ENCODE measurements at regions not wholly inside any gene's neighbourhood (a gene's known extent, or its start where the extent isn't known, plus 50 kb on each side); places are given as distances from the start of the nearest gene placed in this dataset.

- Histone ChIP-seq H2BK12ac (ENCODE audit: low read length) (no peak overlapping the region), H2BK5ac (ENCODE audit: low read length) (no peak overlapping the region), H3K18ac (ENCODE audit: low read length) (no peak overlapping the region), H3K9ac (ENCODE audit: low read depth, low read length, poor library complexity) (no peak overlapping the region), H3K36me3 (replicated peaks in 1 of 2; ENCODE audit: control insufficient read depth in 2 of 2, insufficient read depth in 2 of 2, low read length in 2 of 2) (no peaks in the 10 kb centered on the region), H4K8ac (ENCODE audit: low read depth, low read length) (no peak overlapping the region), H3K23ac (ENCODE audit: low read depth, low read length, poor library complexity) (no peak overlapping the region), H3K14ac (ENCODE audit: low read length) (no peak overlapping the region), H2AFZ (ENCODE audit: low read length) (no peak overlapping the region), H3K79me1 (ENCODE audit: low read depth, low read length) (no peaks in the 10 kb centered on the region), H3K4me1 (ENCODE audit: control insufficient read depth in 2 of 2, insufficient read depth in 1 of 2, low read depth in 1 of 2, low read length in 2 of 2) (no peaks in the 10 kb centered on the region), H4K91ac (ENCODE audit: low read depth, low read length, poor library complexity) (no peak overlapping the region), H3K9me3 (replicated peaks in 1 of 2; ENCODE audit: control insufficient read depth in 2 of 2, insufficient read depth in 1 of 2, low read depth in 1 of 2, low read length in 2 of 2) (no peaks in the 10 kb centered on the region), H3K27ac (replicated peaks; ENCODE audit: low read length) (no peak overlapping the region), H3K27me3 (ENCODE audit: control insufficient read depth in 3 of 3, insufficient read depth in 3 of 3, low read depth in 1 of 3, low read length in 3 of 3) (no peaks in the 10 kb centered on the region), H3K4me3 (ENCODE audit: low read length in 2 of 2) (no peak overlapping the region), H2BK120ac (ENCODE audit: low read depth, low read length) (no peak overlapping the region), H2BK15ac (ENCODE audit: low read length) (no peak overlapping the region), H2AK5ac (ENCODE audit: low read depth, low read length) (no peak overlapping the region), H3K4me2 (ENCODE audit: insufficient read depth, low read length, poor library complexity, severe bottlenecking) (no peak overlapping the region), H3K4ac (ENCODE audit: low read length) (no peak overlapping the region)
- no CpG with 5 or more reads among the region's 1 CpG for WGBS, 2 donors (ENCODE audit: extremely low coverage in 2 of 2, insufficient read length in 2 of 2, insufficient replicate concordance in 1 of 2)
- DNase-seq (ENCODE audit: low spot score), result no peak
These were observed 69.2 kb upstream of the PALM2AKAP2 start for GRCh38 chr9:109710830-109711229.

- Histone ChIP-seq H2BK12ac (ENCODE audit: low read length) (no peak overlapping the region), H2AFZ (ENCODE audit: low read length) (no peak overlapping the region), H3K4ac (ENCODE audit: low read length) (no peak overlapping the region), H4K91ac (ENCODE audit: low read depth, low read length, poor library complexity) (no peak overlapping the region), H2BK120ac (ENCODE audit: low read depth, low read length) (no peak overlapping the region), H2AK5ac (ENCODE audit: low read depth, low read length) (no peak overlapping the region), H3K36me3 (replicated peaks in 1 of 2; ENCODE audit: control insufficient read depth in 2 of 2, insufficient read depth in 2 of 2, low read length in 2 of 2) (no peaks in the 10 kb centered on the region), H3K27ac (replicated peaks; ENCODE audit: low read length) (no peak overlapping the region), H3K27me3 (ENCODE audit: control insufficient read depth in 3 of 3, insufficient read depth in 3 of 3, low read depth in 1 of 3, low read length in 3 of 3) (no peaks in the 10 kb centered on the region), H3K4me3 (ENCODE audit: low read length in 2 of 2) (no peak overlapping the region), H3K9me3 (replicated peaks in 1 of 2; ENCODE audit: control insufficient read depth in 2 of 2, insufficient read depth in 1 of 2, low read depth in 1 of 2, low read length in 2 of 2) (no peaks in the 10 kb centered on the region), H4K8ac (ENCODE audit: low read depth, low read length) (no peak overlapping the region), H3K18ac (ENCODE audit: low read length) (no peak overlapping the region), H2BK15ac (ENCODE audit: low read length) (no peak overlapping the region), H3K9ac (ENCODE audit: low read depth, low read length, poor library complexity) (no peak overlapping the region), H2BK5ac (ENCODE audit: low read length) (no peak overlapping the region), H3K79me1 (ENCODE audit: low read depth, low read length) (no peaks in the 10 kb centered on the region), H3K14ac (ENCODE audit: low read length) (no peak overlapping the region), H3K4me2 (ENCODE audit: insufficient read depth, low read length, poor library complexity, severe bottlenecking) (no peak overlapping the region), H3K23ac (ENCODE audit: low read depth, low read length, poor library complexity) (no peak overlapping the region), H3K4me1 (ENCODE audit: control insufficient read depth in 2 of 2, insufficient read depth in 1 of 2, low read depth in 1 of 2, low read length in 2 of 2) (no peaks in the 10 kb centered on the region)
- no peak for DNase-seq (ENCODE audit: low spot score)
- no CpG with 5 or more reads among the region's 6 CpGs for WGBS, 2 donors (ENCODE audit: extremely low coverage in 2 of 2, insufficient read length in 2 of 2, insufficient replicate concordance in 1 of 2)
These were observed 64.7 kb upstream of the PALM2AKAP2 start for GRCh38 chr9:109715344-109715743.

DNA sequence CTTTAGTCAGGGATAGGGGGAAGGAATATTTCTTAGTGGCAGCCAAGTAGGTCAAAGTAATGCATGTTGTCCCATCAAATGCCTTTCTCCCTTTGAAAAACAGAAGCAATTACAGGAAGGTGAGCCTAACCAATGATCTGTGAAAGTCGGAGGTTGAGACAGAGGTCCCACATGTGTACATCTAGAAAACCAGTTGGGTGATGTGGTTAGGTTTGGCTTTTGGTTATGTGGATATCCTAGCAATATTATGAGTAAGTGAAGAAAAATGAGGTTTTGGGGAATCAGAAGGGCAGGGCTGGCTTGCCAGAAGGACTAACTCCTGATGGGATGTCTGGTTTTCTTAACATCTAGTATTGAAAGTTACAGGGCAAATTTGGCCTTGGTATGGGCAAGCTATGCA is 63.4 kb upstream of the PALM2AKAP2 start:
- no peak overlapping the region for H3K23ac ChIP-seq (ENCODE audit: low read depth, low read length, poor library complexity)
- H3K18ac ChIP-seq (ENCODE audit: low read length), result no peak overlapping the region
- DNase-seq (ENCODE audit: low spot score), result no peak
- H3K4ac ChIP-seq (ENCODE audit: low read length), result no peak overlapping the region
- H4K8ac ChIP-seq (ENCODE audit: low read depth, low read length), result no peak overlapping the region
- H2AK5ac ChIP-seq (ENCODE audit: low read depth, low read length), result no peak overlapping the region
- H4K91ac ChIP-seq (ENCODE audit: low read depth, low read length, poor library complexity), result no peak overlapping the region
- no peak overlapping the region for H3K4me2 ChIP-seq (ENCODE audit: insufficient read depth, low read length, poor library complexity, severe bottlenecking)
- no peak overlapping the region for H2BK120ac ChIP-seq (ENCODE audit: low read depth, low read length)
- H3K14ac ChIP-seq (ENCODE audit: low read length), result no peak overlapping the region
- no peak overlapping the region for H2BK12ac ChIP-seq (ENCODE audit: low read length)
- H2BK5ac ChIP-seq (ENCODE audit: low read length), result no peak overlapping the region
- H3K9me3 ChIP-seq (replicated peaks in 1 of 2; ENCODE audit: control insufficient read depth in 2 of 2, insufficient read depth in 1 of 2, low read depth in 1 of 2, low read length in 2 of 2), result no peaks in the 10 kb centered on the region
- H2AFZ ChIP-seq (ENCODE audit: low read length), result no peak overlapping the region
- H3K27ac ChIP-seq (replicated peaks; ENCODE audit: low read length), result no peak overlapping the region
- no peaks in the 10 kb centered on the region for H3K79me1 ChIP-seq (ENCODE audit: low read depth, low read length)
- H3K36me3 ChIP-seq (replicated peaks in 1 of 2; ENCODE audit: control insufficient read depth in 2 of 2, insufficient read depth in 2 of 2, low read length in 2 of 2), result no peaks in the 10 kb centered on the region
- H2BK15ac ChIP-seq (ENCODE audit: low read length), result no peak overlapping the region
- no CpG with 5 or more reads among the region's 1 CpG for WGBS, 2 donors (ENCODE audit: extremely low coverage in 2 of 2, insufficient read length in 2 of 2, insufficient replicate concordance in 1 of 2)
- H3K27me3 ChIP-seq (ENCODE audit: control insufficient read depth in 3 of 3, insufficient read depth in 3 of 3, low read depth in 1 of 3, low read length in 3 of 3), result no peaks in the 10 kb centered on the region
- no peak overlapping the region for H3K9ac ChIP-seq (ENCODE audit: low read depth, low read length, poor library complexity)
- H3K4me1 ChIP-seq (ENCODE audit: control insufficient read depth in 2 of 2, insufficient read depth in 1 of 2, low read depth in 1 of 2, low read length in 2 of 2), result peaks cover 0 to 2% of the 10 kb centered on the region in 2 donors
- H3K4me3 ChIP-seq (ENCODE audit: low read length in 2 of 2), result no peak overlapping the region

DNA sequence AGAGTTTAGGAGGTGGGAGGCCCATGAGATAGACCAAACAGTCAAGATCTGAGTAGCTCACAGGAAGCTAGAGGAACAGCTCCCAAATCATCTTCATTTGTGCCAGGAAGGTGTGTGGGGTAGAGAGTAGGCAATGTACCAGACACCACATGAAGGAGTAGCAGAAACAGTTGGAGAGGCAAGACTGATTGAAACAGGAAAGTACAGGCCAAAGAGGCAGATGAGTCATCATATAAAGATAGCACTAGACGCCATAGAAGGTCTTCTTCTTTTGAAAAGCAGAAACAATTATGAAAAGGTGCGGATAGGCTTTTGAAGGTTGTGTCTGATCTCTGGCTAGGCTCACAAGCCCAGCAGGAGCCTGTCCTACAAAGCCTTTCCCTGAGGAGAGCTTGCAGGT is 62.7 kb upstream of the PALM2AKAP2 start:
- Histone ChIP-seq H2BK120ac (ENCODE audit: low read depth, low read length) (no peak overlapping the region), H3K9ac (ENCODE audit: low read depth, low read length, poor library complexity) (no peak overlapping the region), H3K23ac (ENCODE audit: low read depth, low read length, poor library complexity) (no peak overlapping the region), H3K79me1 (ENCODE audit: low read depth, low read length) (no peaks in the 10 kb centered on the region), H2AFZ (ENCODE audit: low read length) (no peak overlapping the region), H3K4me3 (ENCODE audit: low read length in 2 of 2) (no peak overlapping the region), H3K4ac (ENCODE audit: low read length) (no peak overlapping the region), H4K91ac (ENCODE audit: low read depth, low read length, poor library complexity) (no peak overlapping the region), H4K8ac (ENCODE audit: low read depth, low read length) (no peak overlapping the region), H2AK5ac (ENCODE audit: low read depth, low read length) (no peak overlapping the region), H2BK15ac (ENCODE audit: low read length) (no peak overlapping the region), H3K27ac (replicated peaks; ENCODE audit: low read length) (no peak overlapping the region), H3K18ac (ENCODE audit: low read length) (no peak overlapping the region), H3K9me3 (replicated peaks in 1 of 2; ENCODE audit: control insufficient read depth in 2 of 2, insufficient read depth in 1 of 2, low read depth in 1 of 2, low read length in 2 of 2) (no peaks in the 10 kb centered on the region), H2BK12ac (ENCODE audit: low read length) (no peak overlapping the region), H3K14ac (ENCODE audit: low read length) (no peak overlapping the region), H3K4me2 (ENCODE audit: insufficient read depth, low read length, poor library complexity, severe bottlenecking) (no peak overlapping the region), H3K4me1 (ENCODE audit: control insufficient read depth in 2 of 2, insufficient read depth in 1 of 2, low read depth in 1 of 2, low read length in 2 of 2) (peaks cover 0 to 2% of the 10 kb centered on the region in 2 donors), H3K36me3 (replicated peaks in 1 of 2; ENCODE audit: control insufficient read depth in 2 of 2, insufficient read depth in 2 of 2, low read length in 2 of 2) (no peaks in the 10 kb centered on the region), H3K27me3 (ENCODE audit: control insufficient read depth in 3 of 3, insufficient read depth in 3 of 3, low read depth in 1 of 3, low read length in 3 of 3) (no peaks in the 10 kb centered on the region), H2BK5ac (ENCODE audit: low read length) (no peak overlapping the region)
- no peak for DNase-seq (ENCODE audit: low spot score)
- no CpG with 5 or more reads among the region's 2 CpGs for WGBS, 2 donors (ENCODE audit: extremely low coverage in 2 of 2, insufficient read length in 2 of 2, insufficient replicate concordance in 1 of 2)

Data from neuronal stem cell (in vitro differentiated cells).